Testis (tissue), 2 donors: ENCODE measurements at regions not wholly inside any gene's neighbourhood (a gene's known extent, or its start where the extent isn't known, plus 50 kb on each side); places are given as distances from the start of the nearest gene placed in this dataset.

Experiments
- DNase-seq: peaks from one replicate; pipeline ENCODE4 v3.0.0-alpha.2; 2019
- H3K27ac ChIP-seq, 2 donors: fragments of 200-600 bp; sonication (generic); one replicate each; pipeline ENCODE4 v1.5.1; 2019
- H3K27me3 ChIP-seq: fragments of 200-600 bp; sonication (generic); one replicate; pipeline ENCODE4 v1.5.1; 2019
- H3K36me3 ChIP-seq: fragments of 200-600 bp; sonication (generic); one replicate; pipeline ENCODE4 v1.5.1; 2017; ENCODE audit warnings: low read depth; ENCODE audit errors: missing control alignments
- H3K4me1 ChIP-seq: fragments of 200-600 bp; sonication (generic); one replicate; pipeline ENCODE4 v1.5.1; 2019
- H3K4me3 ChIP-seq, 2 donors: fragments of 200-600 bp; sonication (generic); one replicate each; pipeline ENCODE4 v1.5.1; 2017 to 2019
- H3K9me3 ChIP-seq: fragments of 200-600 bp; sonication (generic); one replicate; pipeline ENCODE4 v1.5.1; 2017
- CTCF ChIP-seq, 3 experiments: fragments of 450-650 bp in 2 of 3; fragments of 200-600 bp in 1 of 3; sonication (generic) in 1 of 3; IDR thresholded peaks; one replicate each; pipeline ENCODE4 v1.5.1; 2016 to 2019; ENCODE audit warnings: antibody characterized with exemption in 3 of 3, mild to moderate bottlenecking in 2 of 3, moderate library complexity in 1 of 3
- POLR2A ChIP-seq: fragments of 450-650 bp; IDR thresholded peaks from one replicate; pipeline ENCODE4 v1.6.1; 2017; ENCODE audit warnings: antibody characterized with exemption, mild to moderate bottlenecking, moderate library complexity
- WGBS, 2 donors: methylation state at CpG; one replicate each; pipeline ENCODE4 v1.1.5; 2018; 5-methylcytosine and 5-hydroxymethylcytosine counted together
- intact Hi-C: fragments of 100-400 bp; cut with DNase I; formaldehyde crosslinking; loops from one replicate; pipeline ENCODE4 v1.15.1; 2023; ENCODE audit warnings: low total_unique reads

GRCh38 chr2:122478771-122479170 is 723.3 kb downstream of the TSN start:
- WGBS, 2 donors = 63 to 70% methylated on average over 2 of the region's 2 CpGs
- intact Hi-C loops = no loop called here
- H3K4me3 ChIP-seq = no peak overlapping the region
- no peak overlapping the region for H3K27ac ChIP-seq
- H3K36me3 ChIP-seq = no peaks in the 10 kb centered on the region
- H3K27me3 ChIP-seq = no peaks in the 10 kb centered on the region
- TF ChIP-seq POLR2A = no peak
- no peak for TF ChIP-seq CTCF (IDR thresholded peaks at IDR 0.05)
- no peaks in the 10 kb centered on the region for H3K9me3 ChIP-seq
- H3K4me1 ChIP-seq = no peaks in the 10 kb centered on the region
- no peak for DNase-seq

DNA sequence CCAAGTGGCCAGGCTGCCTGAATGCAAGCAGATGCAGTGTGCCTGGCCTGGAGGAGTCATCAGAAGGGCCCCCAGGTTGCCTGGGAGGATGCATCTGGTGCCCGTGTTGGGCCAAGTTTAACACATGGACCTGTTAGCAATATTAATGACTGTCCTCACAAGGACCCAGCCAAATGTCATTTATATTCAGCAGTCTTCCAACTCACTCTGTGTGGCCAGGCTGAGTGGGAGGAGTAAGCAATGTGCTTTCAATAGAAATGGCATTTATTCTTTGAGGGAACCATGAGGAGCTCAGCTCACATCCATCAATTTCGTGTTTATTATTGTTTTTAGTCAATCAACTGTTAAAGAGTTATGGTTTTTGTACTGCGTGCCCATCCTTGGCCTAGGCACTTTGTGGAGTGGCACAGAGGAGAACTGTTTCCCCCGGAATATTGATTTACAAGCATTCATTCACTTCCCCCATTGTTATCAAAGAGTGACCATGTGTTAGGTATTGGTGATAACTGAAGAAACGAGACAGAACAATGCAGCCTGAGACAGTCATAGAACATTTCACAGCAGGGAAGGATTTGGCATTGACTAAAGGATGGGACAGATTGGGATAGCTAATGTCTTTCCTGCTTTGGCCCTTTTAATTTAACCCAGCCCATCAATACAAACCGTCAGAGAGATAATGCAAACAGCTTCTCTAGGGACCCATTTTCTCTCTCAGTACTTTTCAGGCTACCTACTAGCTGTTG is 725.2 kb downstream of the TSN start:
- TF ChIP-seq POLR2A (no peak), CTCF (IDR thresholded peaks at IDR 0.05) (no peak)
- Histone ChIP-seq H3K36me3 (no peaks in the 10 kb centered on the region), H3K4me3 (no peak overlapping the region), H3K4me1 (no peaks in the 10 kb centered on the region), H3K9me3 (no peaks in the 10 kb centered on the region), H3K27ac (no peak overlapping the region), H3K27me3 (no peaks in the 10 kb centered on the region)
- no peak for DNase-seq
- WGBS, 2 donors = 83 to 85% methylated on average over 6 of the region's 6 CpGs
- intact Hi-C loops = no loop called here

DNA sequence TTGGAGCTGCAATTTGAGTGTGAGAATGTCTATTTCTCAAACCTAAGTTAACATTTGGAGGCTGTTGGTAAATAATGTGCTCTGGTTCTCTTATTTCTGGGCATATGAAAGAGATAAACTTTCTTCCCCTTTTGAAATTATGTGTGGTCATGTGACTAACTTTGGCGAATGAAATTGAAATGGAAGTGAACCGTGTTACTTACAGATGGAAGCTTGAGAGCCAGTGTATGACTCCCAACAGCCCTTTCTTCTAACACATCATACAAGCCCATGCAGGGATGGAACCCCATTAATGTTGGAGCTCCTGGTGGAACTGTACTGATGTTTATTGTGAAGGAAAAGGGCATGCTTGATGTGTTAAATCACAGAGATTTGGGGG is 725.8 kb downstream of the TSN start:
- TF ChIP-seq POLR2A = no peak
- no peak for TF ChIP-seq CTCF (IDR thresholded peaks at IDR 0.05)
- DNase-seq = no peak
- Histone ChIP-seq H3K9me3 (no peaks in the 10 kb centered on the region), H3K27ac (no peak overlapping the region), H3K36me3 (no peaks in the 10 kb centered on the region), H3K4me3 (no peak overlapping the region), H3K4me1 (no peaks in the 10 kb centered on the region), H3K27me3 (no peaks in the 10 kb centered on the region)
- WGBS, 2 donors = 91 to 92% methylated on average over 2 of the region's 2 CpGs
- intact Hi-C loops = no loop called here

DNA sequence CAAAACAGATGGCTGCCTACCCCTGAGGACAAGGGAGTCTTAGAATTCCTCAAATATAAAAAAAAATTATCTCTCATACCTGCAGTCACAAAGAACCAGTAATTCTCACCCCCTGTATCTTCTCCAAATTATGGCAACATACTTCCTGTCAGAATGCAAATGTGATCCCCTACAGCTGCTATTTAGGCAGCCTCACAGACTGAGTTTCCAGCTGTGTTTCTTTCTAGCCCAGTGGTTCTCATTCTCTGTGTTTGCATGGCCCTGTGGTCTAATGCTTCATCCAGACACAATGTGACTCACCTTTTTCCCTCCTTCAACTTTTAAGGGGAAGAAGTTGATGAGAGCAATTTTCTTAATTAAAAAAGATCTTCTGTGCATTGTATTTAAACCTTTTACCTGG is 726.3 kb downstream of the TSN start:
- DNase-seq = no peak
- H3K9me3 ChIP-seq = no peaks in the 10 kb centered on the region

More for the DNA sequence above, 726.3 kb downstream of the TSN start:
- Histone ChIP-seq H3K4me3 (no peak overlapping the region), H3K27ac (no peak overlapping the region), H3K4me1 (no peaks in the 10 kb centered on the region), H3K27me3 (no peaks in the 10 kb centered on the region), H3K36me3 (no peaks in the 10 kb centered on the region)
- TF ChIP-seq POLR2A = no peak
- no peak for TF ChIP-seq CTCF (IDR thresholded peaks at IDR 0.05)
- intact Hi-C loops = no loop called here
